Activated naive CD8-positive, alpha-beta T cell treated with anti-CD3 and anti-CD28 coated beads, Interleukin-2, amount 10 ng/mL, durations not matched to agents 7 days and 5 days (primary cell): ENCODE measurements at regions not wholly inside any gene's neighbourhood (a gene's known extent, or its start where the extent isn't known, plus 50 kb on each side); places are given as distances from the start of the nearest gene placed in this dataset.
"Not testable (repeated sequence)": the region's sequence is repeated elsewhere in the genome, so short reads cannot be mapped to it uniquely, and the experiment has no call there.

Source experiments
- ATAC-seq: fragments of 150-1000 bp; cut with Tn5 transposase; one replicate; pipeline ENCODE4 v1.10.0; 2021; ENCODE audit warnings: low read depth, moderate library complexity
- POLR2A ChIA-PET: fragments of 350-600 bp; sonication (Branson Sonifier 250); formaldehyde crosslinking; loops from one replicate; lab custom pipeline; 2021; ENCODE audit warnings: antibody characterized with exemption; lab: Charles Lee
- DNase-seq: peaks from one replicate; pipeline ENCODE4 v3.0.0; 2021
- H3K27ac Mint-ChIP-seq: one replicate; pipeline ENCODE4 v1.8.0; 2022; ENCODE audit warnings: mild to moderate bottlenecking, mixed read lengths
- H3K27me3 Mint-ChIP-seq: one replicate; pipeline ENCODE4 v1.8.0; 2022; ENCODE audit warnings: mild to moderate bottlenecking, moderate library complexity, mixed read lengths
- H3K36me3 Mint-ChIP-seq: one replicate; pipeline ENCODE4 v1.8.0; 2021; ENCODE audit warnings: mild to moderate bottlenecking, mixed read lengths
- H3K4me1 Mint-ChIP-seq: one replicate; pipeline ENCODE4 v1.8.0; 2021; ENCODE audit warnings: mixed read lengths
- H3K4me3 Mint-ChIP-seq: one replicate; pipeline ENCODE4 v1.8.0; 2022; ENCODE audit warnings: mild to moderate bottlenecking, moderate library complexity, mixed read lengths
- H3K9me3 Mint-ChIP-seq: one replicate; pipeline ENCODE4 v1.8.0; 2021; ENCODE audit warnings: mixed read lengths

DNA sequence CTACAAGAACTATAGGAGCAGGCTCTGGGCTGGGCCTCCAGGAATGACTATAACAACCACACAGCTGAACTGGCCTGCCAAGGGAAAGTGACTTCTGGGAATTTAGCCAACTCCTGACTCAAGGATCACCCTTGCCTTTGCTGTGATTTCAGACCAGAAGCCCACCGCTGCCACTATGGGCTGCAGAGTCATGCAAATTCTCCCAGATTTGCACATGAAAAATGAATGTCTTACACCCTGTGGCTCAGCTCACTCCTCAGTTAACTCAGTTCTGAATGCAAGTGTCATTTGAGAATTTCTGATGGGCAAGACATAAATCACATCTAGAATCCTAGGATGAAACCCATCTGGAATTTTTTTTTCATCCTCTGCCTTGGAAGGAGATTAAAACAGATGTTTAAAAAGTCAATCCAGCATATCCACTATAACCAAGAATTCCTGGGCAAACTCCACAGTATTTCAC, 186.5 kb upstream of the BET1 start:
- POLR2A ChIA-PET = no interaction called here
- ATAC-seq = no peak
- Mint-ChIP-seq H3K27ac (no peak overlapping the region), H3K36me3 (no peaks in the 10 kb centered on the region), H3K27me3 (peaks cover 4% of the 10 kb centered on the region), H3K4me3 (no peak overlapping the region), H3K9me3 (no peaks in the 10 kb centered on the region), H3K4me1 (no peaks in the 10 kb centered on the region)
- no peak for DNase-seq

DNA sequence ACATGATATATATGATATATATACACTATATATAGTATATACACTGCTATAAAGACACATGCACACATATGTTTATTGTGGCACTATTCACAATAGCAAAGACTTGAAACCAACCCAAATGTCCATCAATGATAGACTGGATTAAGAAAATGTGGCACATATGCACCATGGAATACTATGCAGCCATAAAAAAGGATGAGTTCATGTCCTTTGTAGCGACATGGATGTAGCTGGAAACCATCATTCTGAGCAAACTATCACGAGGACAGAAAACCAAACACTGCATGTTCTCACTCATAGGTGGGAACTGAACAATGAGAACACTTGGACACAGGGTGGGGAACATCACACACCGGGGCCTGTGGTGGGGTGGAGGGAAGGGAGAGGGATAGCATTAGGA, 190.3 kb upstream of the BET1 start:
- DNase-seq, H3K27ac Mint-ChIP-seq, H3K36me3 Mint-ChIP-seq, ATAC-seq, H3K27me3 Mint-ChIP-seq, H3K9me3 Mint-ChIP-seq, POLR2A ChIA-PET, H3K4me1 Mint-ChIP-seq, H3K4me3 Mint-ChIP-seq: not testable (repeated sequence)

DNA sequence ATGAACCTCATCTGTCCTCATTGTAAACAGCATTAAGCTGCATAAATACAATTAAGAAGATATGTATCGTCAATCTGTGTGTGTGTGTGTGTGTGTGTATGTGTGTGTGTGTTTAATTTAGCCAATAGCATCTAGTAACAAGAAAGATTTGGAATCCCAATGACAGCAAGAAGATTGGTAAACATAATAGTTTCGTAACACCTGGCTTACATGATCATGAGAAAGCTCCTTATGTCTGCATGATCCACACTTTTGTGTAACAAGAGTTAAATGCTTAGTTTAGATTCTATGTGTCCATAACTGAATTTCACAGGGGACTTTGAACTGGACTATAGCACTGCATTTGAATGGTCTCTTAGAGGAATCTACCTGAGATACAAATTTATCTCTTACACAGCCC, 191.0 kb upstream of the BET1 start:
- no peaks in the 10 kb centered on the region for H3K4me1 Mint-ChIP-seq
- POLR2A ChIA-PET = no interaction called here
- ATAC-seq = no peak
- no peak overlapping the region for H3K4me3 Mint-ChIP-seq
- H3K9me3 Mint-ChIP-seq = no peaks in the 10 kb centered on the region
- DNase-seq = no peak
- H3K27ac Mint-ChIP-seq = no peak overlapping the region
- no peaks in the 10 kb centered on the region for H3K27me3 Mint-ChIP-seq
- no peaks in the 10 kb centered on the region for H3K36me3 Mint-ChIP-seq

DNA sequence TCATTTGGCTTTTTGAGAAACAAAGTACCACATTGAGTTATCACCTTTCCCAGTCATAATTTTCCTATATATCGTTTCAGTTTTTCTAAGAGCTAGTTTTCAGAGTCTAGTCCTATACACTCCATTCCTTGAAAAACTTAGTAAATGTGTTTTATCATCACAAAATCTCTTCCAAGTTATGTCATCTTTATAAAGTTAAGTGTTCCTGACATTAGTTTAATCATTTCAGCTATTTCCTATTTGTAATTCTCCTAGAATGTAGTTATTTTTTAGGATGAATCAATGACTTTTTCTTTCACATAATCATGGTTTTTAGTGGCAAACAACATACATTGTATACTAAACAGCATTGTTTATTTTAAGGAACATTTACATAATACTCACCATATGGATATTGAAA, 191.7 kb upstream of the BET1 start:
- DNase-seq (no peak), ATAC-seq (no peak)
- no peaks in the 10 kb centered on the region for H3K36me3 Mint-ChIP-seq
- H3K4me1 Mint-ChIP-seq = no peaks in the 10 kb centered on the region
- POLR2A ChIA-PET = no interaction called here
- H3K27me3 Mint-ChIP-seq = no peaks in the 10 kb centered on the region
- H3K4me3 Mint-ChIP-seq = no peak overlapping the region
- no peaks in the 10 kb centered on the region for H3K9me3 Mint-ChIP-seq
- no peak overlapping the region for H3K27ac Mint-ChIP-seq

DNA sequence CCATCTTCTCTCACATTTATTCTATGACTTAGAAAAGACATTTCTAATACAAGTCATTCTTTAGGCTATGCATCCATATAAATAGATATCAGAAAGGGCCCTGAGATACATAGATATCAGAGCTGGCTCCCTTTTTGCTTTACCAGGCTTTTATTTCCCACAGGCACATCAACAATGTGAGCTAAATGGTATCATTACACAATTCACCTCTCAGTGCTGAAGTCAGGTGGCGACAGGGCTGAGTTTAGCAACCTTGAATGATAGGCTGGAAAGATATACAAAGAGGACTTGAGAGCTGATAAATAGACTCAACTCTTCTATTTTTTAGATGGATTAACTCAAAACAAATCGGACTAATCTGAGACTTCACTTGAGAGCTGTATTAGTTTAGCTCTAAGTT, 189.2 kb upstream of the COL1A2 start:
- DNase-seq (no peak), ATAC-seq (no peak)
- Mint-ChIP-seq H3K4me1 (no peaks in the 10 kb centered on the region), H3K4me3 (no peak overlapping the region), H3K27me3 (no peaks in the 10 kb centered on the region), H3K9me3 (no peaks in the 10 kb centered on the region), H3K27ac (no peak overlapping the region), H3K36me3 (no peaks in the 10 kb centered on the region)
- POLR2A ChIA-PET = no interaction called here

DNA sequence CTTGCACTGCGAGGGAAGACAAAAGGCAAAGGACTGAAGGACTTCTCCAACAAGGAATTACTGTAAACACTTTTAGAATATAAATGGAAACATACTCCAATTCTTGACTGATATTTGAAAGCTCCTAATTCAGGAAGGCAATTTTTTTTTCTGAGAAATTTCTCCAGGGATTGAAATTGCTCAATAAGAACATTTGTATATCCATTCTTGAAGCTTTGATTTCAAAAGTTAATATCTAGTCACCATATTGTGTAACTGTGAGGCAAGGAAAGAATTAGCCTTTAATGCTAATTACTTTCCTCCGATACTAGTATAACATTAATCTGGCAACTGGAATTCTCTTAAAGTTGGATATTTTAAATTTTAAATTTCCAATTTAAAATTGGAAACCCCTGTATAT, 188.4 kb upstream of the COL1A2 start:
- ATAC-seq = no peak
- no peak overlapping the region for H3K4me3 Mint-ChIP-seq
- POLR2A ChIA-PET = no interaction called here
- H3K9me3 Mint-ChIP-seq = no peaks in the 10 kb centered on the region
- no peak for DNase-seq
- no peaks in the 10 kb centered on the region for H3K4me1 Mint-ChIP-seq
- H3K27ac Mint-ChIP-seq = no peak overlapping the region
- no peaks in the 10 kb centered on the region for H3K36me3 Mint-ChIP-seq
- no peaks in the 10 kb centered on the region for H3K27me3 Mint-ChIP-seq

DNA sequence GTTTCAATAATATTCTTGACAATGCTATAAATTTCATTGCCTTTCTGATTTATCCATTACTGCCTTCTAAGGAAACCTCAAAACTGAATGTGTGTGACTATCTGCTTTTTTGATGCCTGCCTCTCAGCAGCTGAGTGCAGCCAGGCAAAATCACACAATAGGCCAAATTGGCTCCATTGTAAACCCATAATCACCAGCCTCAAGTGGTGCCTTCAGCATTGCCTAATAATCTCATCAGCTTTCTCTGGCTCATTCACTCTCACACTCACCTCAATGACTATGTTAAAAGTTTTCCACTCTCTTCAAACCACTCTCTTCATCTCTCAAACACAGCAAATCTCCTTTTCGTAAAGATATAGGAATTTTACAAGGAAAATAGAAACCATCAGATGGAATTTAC, 182.5 kb upstream of the COL1A2 start:
- Mint-ChIP-seq H3K4me1 (no peaks in the 10 kb centered on the region), H3K27me3 (no peaks in the 10 kb centered on the region), H3K9me3 (no peaks in the 10 kb centered on the region), H3K36me3 (no peaks in the 10 kb centered on the region), H3K27ac (no peak overlapping the region), H3K4me3 (no peak overlapping the region)
- POLR2A ChIA-PET = no interaction called here
- DNase-seq (no peak), ATAC-seq (no peak)

DNA sequence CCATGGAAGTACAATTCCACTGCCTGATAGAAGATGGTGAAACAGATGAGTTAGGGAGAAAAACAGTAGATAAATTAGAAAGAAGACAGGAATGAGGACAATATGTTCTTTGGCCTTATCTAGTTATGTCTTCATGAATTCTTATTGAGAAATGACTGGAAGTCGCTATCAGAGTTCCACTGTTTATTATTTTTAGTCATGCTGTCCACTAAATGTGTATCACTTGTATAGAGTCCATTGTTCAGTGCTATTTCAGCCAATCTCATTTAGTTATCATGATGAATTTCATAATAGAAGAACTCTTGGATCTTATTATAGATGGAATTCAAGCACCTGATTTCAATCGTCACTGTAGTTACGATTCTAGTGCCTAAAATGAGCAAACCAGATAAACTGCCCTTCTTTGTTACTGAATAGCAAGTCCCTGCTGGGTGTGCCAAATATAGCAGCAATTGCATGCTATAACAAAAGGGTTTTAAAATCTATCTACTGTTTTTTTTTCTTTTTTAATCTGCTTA, 177.7 kb upstream of the COL1A2 start:
- Mint-ChIP-seq H3K9me3 (peaks cover 1% of the 10 kb centered on the region), H3K4me1 (no peaks in the 10 kb centered on the region), H3K36me3 (no peaks in the 10 kb centered on the region), H3K27ac (no peak overlapping the region), H3K4me3 (no peak overlapping the region), H3K27me3 (no peaks in the 10 kb centered on the region)
- no peak for ATAC-seq
- DNase-seq = no peak
- POLR2A ChIA-PET = no interaction called here

DNA sequence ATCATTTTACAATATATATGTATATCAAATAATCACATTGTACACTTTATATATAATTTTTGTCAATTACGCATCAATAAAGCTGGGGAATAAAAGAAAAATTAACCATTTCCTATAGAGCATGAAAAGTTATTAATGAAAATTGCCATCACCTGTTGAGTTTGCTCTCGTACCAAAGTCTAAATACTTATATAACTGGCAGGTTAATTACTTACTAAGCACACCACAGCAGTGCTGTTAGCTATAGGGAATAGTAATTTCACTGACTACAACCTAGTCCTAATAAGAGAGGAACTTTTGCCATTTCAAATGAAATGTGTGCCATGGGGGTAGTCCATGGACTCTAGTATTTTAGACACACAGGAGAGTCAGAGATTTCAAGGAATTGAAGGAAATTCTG, 176.9 kb upstream of the COL1A2 start:
- POLR2A ChIA-PET = no interaction called here
- H3K4me1 Mint-ChIP-seq = no peaks in the 10 kb centered on the region
- no peaks in the 10 kb centered on the region for H3K36me3 Mint-ChIP-seq
- ATAC-seq (no peak), DNase-seq (no peak)
- H3K4me3 Mint-ChIP-seq = no peak overlapping the region
- peaks cover 1% of the 10 kb centered on the region for H3K9me3 Mint-ChIP-seq
- H3K27ac Mint-ChIP-seq = no peak overlapping the region
- H3K27me3 Mint-ChIP-seq = no peaks in the 10 kb centered on the region

DNA sequence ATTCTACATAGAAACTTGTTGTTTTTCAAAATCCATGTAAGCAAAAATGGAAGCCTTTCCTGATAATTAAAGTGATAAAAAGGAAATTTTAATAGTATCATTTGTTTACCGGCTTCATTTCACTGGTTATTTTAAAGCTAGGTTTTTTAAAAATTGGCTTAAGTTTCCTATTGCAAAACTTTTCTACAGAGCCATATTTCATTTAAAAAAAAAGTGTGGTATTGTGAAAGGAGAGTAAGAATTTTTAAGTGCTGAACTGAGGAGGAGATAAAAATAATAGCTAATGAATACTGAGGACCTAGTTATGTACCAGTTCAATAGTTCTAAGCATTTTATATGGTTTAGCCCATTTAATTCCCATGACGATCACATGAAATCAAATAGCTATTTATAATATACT, 172.2 kb upstream of the COL1A2 start:
- Mint-ChIP-seq H3K27me3 (no peaks in the 10 kb centered on the region), H3K9me3 (peaks cover 1% of the 10 kb centered on the region), H3K4me1 (no peaks in the 10 kb centered on the region), H3K4me3 (no peak overlapping the region), H3K36me3 (no peaks in the 10 kb centered on the region), H3K27ac (no peak overlapping the region)
- POLR2A ChIA-PET = no interaction called here
- ATAC-seq (no peak), DNase-seq (no peak)

DNA sequence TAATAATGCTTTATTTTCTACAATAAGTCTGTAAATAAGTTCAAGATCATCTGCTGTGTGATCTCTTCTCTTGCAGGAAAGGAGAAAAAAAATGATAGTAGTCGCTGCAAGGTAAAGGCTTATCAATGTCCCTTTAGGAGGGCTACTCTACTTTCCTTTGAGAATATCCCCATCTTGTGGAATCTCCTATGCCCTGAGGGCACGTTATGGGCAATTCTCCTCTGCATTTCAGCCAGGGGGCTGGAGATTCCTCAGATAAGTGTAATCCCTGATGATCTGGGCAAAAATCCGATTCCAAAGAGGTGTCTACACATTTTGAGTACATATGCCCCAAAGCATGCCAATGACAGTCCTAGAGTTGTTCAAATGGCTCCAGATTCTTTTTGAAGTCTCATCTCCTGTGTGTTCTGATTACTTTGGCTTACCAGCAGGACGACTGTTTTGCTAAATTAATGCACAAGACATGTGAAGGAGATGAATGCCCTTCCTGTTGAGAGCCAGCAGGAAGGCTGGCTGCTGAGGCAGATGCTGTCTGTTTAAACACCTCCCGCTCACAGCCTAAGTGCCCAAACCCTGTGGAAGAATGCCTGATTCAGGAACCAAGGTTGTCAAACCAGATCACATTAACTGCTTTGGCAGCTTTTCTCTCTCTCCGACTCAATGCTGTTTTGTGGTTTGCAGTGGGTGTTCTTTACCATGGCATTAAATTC, 171.2 kb upstream of the COL1A2 start:
- Mint-ChIP-seq H3K4me1 (no peaks in the 10 kb centered on the region), H3K27ac (no peak overlapping the region), H3K36me3 (no peaks in the 10 kb centered on the region), H3K27me3 (no peaks in the 10 kb centered on the region), H3K4me3 (no peak overlapping the region), H3K9me3 (no peaks in the 10 kb centered on the region)
- DNase-seq (no peak), ATAC-seq (no peak)
- POLR2A ChIA-PET = no interaction called here

DNA sequence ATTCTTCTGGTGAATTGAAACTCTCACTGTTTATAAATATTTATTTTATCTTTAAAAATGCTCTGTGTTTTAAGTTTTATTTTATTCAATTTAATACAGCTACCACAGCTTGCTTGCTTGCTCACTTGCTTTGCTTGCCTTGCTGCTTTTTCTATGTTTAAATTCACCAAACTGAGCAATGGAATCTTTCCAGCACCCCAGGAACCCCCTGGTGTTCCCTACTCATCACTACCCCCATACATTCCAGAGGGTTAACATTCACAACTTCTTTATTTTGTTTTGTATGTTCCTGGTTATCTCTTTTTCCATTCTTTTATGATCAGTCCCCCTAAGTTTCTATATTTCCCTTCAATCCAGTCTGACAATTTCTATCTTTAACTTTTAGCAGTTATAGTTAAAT, 166.5 kb upstream of the COL1A2 start:
- Mint-ChIP-seq H3K27me3 (no peaks in the 10 kb centered on the region), H3K9me3 (no peaks in the 10 kb centered on the region), H3K4me3 (no peak overlapping the region), H3K4me1 (no peaks in the 10 kb centered on the region), H3K27ac (no peak overlapping the region), H3K36me3 (no peaks in the 10 kb centered on the region)
- ATAC-seq (no peak), DNase-seq (no peak)
- POLR2A ChIA-PET = no interaction called here

DNA sequence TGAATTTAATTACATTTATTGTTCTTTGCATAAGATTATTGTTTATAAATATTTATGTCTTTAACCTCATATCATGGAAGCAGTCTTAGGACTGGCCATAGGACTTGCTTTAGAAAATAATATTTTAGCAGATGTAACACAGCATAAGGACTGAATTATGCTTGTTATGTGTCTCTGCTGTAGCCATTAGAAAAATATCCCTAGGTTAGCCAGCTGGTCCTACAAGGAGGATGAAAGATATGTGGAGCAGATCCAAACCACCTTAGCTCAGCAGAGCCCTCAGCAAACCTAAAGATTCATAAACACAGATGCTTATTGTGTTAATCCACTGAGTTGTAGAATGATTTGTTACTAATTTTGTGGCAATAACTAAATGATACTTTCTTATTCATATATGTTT, 166.0 kb upstream of the COL1A2 start:
- Mint-ChIP-seq H3K9me3 (no peaks in the 10 kb centered on the region), H3K4me3 (no peak overlapping the region), H3K27ac (no peak overlapping the region), H3K36me3 (no peaks in the 10 kb centered on the region), H3K4me1 (no peaks in the 10 kb centered on the region), H3K27me3 (no peaks in the 10 kb centered on the region)
- ATAC-seq (no peak), DNase-seq (no peak)
- POLR2A ChIA-PET = no interaction called here

DNA sequence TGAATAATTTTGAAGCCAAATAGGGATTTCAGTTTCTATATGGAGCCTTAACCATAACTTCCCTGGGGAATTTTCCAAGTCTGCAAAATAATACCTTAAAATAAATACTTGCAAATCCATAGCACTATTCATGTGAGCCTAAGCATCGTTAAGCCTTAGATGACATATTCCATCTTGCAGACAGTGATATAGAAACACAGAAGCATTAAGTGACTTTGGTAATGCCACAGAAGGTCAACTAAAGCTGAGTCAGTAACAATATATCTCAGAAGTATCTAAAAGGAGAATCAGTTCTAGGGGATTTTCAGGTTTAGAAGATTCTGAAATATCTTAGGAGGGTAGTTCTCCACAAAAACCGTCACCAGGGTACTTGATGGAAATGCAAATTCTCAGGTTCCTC, 163.4 kb upstream of the COL1A2 start:
- DNase-seq = no peak
- POLR2A ChIA-PET = no interaction called here
- no peak overlapping the region for H3K4me3 Mint-ChIP-seq
- no peaks in the 10 kb centered on the region for H3K9me3 Mint-ChIP-seq
- ATAC-seq = no peak
- H3K27ac Mint-ChIP-seq = no peak overlapping the region
- no peaks in the 10 kb centered on the region for H3K27me3 Mint-ChIP-seq
- H3K4me1 Mint-ChIP-seq = no peaks in the 10 kb centered on the region
- H3K36me3 Mint-ChIP-seq = no peaks in the 10 kb centered on the region
